K562 (cell line): ENCODE measurements at regions not wholly inside any gene's neighbourhood (a gene's known extent, or its start where the extent isn't known, plus 50 kb on each side); places are given as distances from the start of the nearest gene placed in this dataset.
"Not testable (repeated sequence)": the region's sequence is repeated elsewhere in the genome, so short reads cannot be mapped to it uniquely, and the experiment has no call there.

Experiments used
- ARID1B ChIP-seq: fragments of 450-650 bp; IDR thresholded peaks from 2 replicates; pipeline ENCODE4 v1.6.1; 2016; ENCODE audit warnings: antibody characterized with exemption, mild to moderate bottlenecking, inconsistent platforms
- ARNT ChIP-seq, 2 experiments: fragments of 450-650 bp; IDR thresholded peaks; 2 replicates each; pipeline ENCODE4 v1.6.1; 2016; ENCODE audit warnings: mild to moderate bottlenecking in 1 of 2
- BHLHE40 ChIP-seq: IDR thresholded peaks from 2 replicates; pipeline ENCODE4 v1.6.1; 2011; ENCODE audit warnings: low read length, improper control_type of control experiment
- CBFA2T3 ChIP-seq: fragments of 450-650 bp; IDR thresholded peaks from 2 replicates; pipeline ENCODE4 v1.6.1; 2017
- CC2D1A ChIP-seq: fragments of 450-650 bp; IDR thresholded peaks from 2 replicates; pipeline ENCODE4 v1.6.1; 2017; ENCODE audit warnings: mild to moderate bottlenecking
- EHMT2 ChIP-seq: fragments of 450-650 bp; IDR thresholded peaks from 2 replicates; pipeline ENCODE4 v1.6.1; 2018; ENCODE audit warnings: antibody characterized with exemption
- ELF1 ChIP-seq: fragments of 200-800 bp; sonication (Bioruptor generic); IDR thresholded peaks from 2 replicates; pipeline ENCODE4 v1.6.1; 2016; ENCODE audit warnings: missing genetic modification characterization, missing compliant biosample characterization
- GATAD2B ChIP-seq: fragments of 450-650 bp; IDR thresholded peaks from 2 replicates; pipeline ENCODE4 v1.6.1; 2017; ENCODE audit warnings: mild to moderate bottlenecking, borderline replicate concordance
- HNRNPLL ChIP-seq: fragments of 200-400 bp; formaldehyde crosslinking; IDR thresholded peaks from 2 replicates; pipeline ENCODE4 v1.6.1; 2017; ENCODE audit warnings: low read length, low read depth, mild to moderate bottlenecking; ENCODE audit not compliant: poor library complexity, severe bottlenecking
- LCOR ChIP-seq: sonication (generic); formaldehyde crosslinking; IDR thresholded peaks from 2 replicates; pipeline ENCODE4 v1.8.0; 2022; ENCODE audit warnings: mild to moderate bottlenecking, missing genetic modification reagents
- LEF1 ChIP-seq: fragments of 450-650 bp; IDR thresholded peaks from 2 replicates; pipeline ENCODE4 v1.6.1; 2016; ENCODE audit warnings: mild to moderate bottlenecking
- MYC ChIP-seq, 2 experiments: fragments of 250-450 bp in 1 of 2; sonication (Bioruptor Pico) in 1 of 2; IDR thresholded peaks; 2 replicates each; pipeline versions ENCODE4 v1.5.1 to v1.6.1; 2012 to 2021; ENCODE audit warnings: low read depth in 2 of 2, borderline replicate concordance in 1 of 2, improper control_type of control experiment in 1 of 2, low read length in 1 of 2, mild to moderate bottlenecking in 1 of 2, moderate library complexity in 1 of 2
- TAL1 ChIP-seq: fragments of 450-650 bp; IDR thresholded peaks from 2 replicates; pipeline ENCODE4 v1.6.1; 2016; ENCODE audit warnings: mild to moderate bottlenecking
- TRIM24 ChIP-seq, 2 experiments: fragments of 450-650 bp; IDR thresholded peaks; 2 replicates each; pipeline ENCODE4 v1.6.1; 2016
- TF ChIP-seq, protein P1 (sequence below): fragments of 200-800 bp; sonication (Bioruptor generic); IDR thresholded peaks from 2 replicates; pipeline ENCODE4 v1.6.1; 2017; ENCODE audit warnings: missing genetic modification characterization, missing compliant biosample characterization
- TF ChIP-seq, protein P2 (sequence below): sonication (generic); formaldehyde crosslinking; IDR thresholded peaks from 2 replicates; pipeline ENCODE4 v1.9.0; 2022; ENCODE audit warnings: mild to moderate bottlenecking, missing genetic modification reagents
- TF ChIP-seq, protein P3 (sequence below): fragments of 450-650 bp; formaldehyde crosslinking; IDR thresholded peaks from 2 replicates; pipeline ENCODE4 v1.4.0; 2020; ENCODE audit warnings: mild to moderate bottlenecking, moderate library complexity
- TF ChIP-seq, protein P4 (sequence below): fragments of 450-650 bp; IDR thresholded peaks from 2 replicates; pipeline ENCODE4 v1.6.1; 2016; ENCODE audit warnings: mild to moderate bottlenecking

DNA sequence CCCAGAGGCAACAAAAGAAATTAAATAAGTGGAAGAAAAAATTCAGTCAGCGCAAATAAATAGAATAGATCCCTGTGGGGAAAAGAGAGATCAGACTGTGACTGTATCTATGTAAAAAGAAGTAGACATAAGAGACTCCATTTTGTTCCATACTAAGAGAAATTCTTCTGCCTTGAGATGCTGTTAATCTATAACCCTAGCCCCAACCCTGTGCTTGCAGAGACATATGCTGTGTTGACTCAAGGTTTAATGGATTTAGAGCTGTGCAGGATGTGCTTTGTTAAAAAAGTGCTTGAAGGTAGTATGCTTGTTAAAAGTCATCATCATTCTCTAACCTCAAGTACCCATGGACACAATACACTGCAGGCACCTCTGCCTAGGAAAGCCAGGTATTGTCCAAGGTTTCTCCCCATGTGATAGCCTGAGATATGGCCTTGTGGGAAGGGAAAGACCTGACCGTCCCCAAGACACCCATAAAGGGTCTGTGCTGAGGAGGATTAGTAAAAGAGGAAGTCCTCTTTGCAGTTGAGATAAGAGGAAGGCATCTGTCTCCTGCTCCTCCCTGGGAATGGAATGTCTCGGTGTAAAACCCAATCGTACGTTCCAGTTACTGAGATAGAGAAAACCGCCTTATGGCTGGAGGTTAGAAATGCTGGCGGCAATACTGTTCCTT lies 161.8 kb downstream of the GPX5 start (continued):
- TF ChIP-seq CC2D1A, result peak; percentile 76; the same call in 1 of the 2 replicates
- TF ChIP-seq ARID1B, result peak; percentile 96
- peak; percentile 32; the same call in 1 of the 2 replicates for TF ChIP-seq BHLHE40
- TF ChIP-seq LCOR (CRISPR knock-in tag), result peak; percentile 89
- peak; percentile 18; the same call in 1 of the 2 replicates for TF ChIP-seq MYC (IDR thresholded peaks at IDR 0.05; ENCODE audit: low read depth, low read length)
- TF ChIP-seq MYC (CRISPR knock-in tag; IDR thresholded peaks at IDR 0.05; ENCODE audit: borderline replicate concordance, low read depth), result not testable (repeated sequence)
- TF ChIP-seq ARNT (IDR thresholded peaks at IDR 0.05), result peak in 1 of 2 experiments; percentile 60; a peak in 1 of 4 replicates
- peak; percentile 67; the same call in 1 of the 2 replicates for TF ChIP-seq GATAD2B
- TF ChIP-seq, protein P1, sequence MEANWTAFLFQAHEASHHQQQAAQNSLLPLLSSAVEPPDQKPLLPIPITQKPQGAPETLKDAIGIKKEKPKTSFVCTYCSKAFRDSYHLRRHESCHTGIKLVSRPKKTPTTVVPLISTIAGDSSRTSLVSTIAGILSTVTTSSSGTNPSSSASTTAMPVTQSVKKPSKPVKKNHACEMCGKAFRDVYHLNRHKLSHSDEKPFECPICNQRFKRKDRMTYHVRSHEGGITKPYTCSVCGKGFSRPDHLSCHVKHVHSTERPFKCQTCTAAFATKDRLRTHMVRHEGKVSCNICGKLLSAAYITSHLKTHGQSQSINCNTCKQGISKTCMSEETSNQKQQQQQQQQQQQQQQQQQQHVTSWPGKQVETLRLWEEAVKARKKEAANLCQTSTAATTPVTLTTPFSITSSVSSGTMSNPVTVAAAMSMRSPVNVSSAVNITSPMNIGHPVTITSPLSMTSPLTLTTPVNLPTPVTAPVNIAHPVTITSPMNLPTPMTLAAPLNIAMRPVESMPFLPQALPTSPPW (CRISPR knock-in tag), result peak; percentile 42; the same call in 1 of the 2 replicates
- TF ChIP-seq CBFA2T3, result peak; percentile 94
- TF ChIP-seq, protein P2, sequence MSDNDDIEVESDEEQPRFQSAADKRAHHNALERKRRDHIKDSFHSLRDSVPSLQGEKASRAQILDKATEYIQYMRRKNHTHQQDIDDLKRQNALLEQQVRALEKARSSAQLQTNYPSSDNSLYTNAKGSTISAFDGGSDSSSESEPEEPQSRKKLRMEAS (CRISPR knock-in tag), result peak; percentile 28; the same call in 1 of the 2 replicates
- peak; percentile 47; the same call in 1 of the 2 replicates for TF ChIP-seq LEF1
- TF ChIP-seq EHMT2, result peak; percentile 64; the same call in 1 of the 2 replicates
- TF ChIP-seq, protein P3, sequence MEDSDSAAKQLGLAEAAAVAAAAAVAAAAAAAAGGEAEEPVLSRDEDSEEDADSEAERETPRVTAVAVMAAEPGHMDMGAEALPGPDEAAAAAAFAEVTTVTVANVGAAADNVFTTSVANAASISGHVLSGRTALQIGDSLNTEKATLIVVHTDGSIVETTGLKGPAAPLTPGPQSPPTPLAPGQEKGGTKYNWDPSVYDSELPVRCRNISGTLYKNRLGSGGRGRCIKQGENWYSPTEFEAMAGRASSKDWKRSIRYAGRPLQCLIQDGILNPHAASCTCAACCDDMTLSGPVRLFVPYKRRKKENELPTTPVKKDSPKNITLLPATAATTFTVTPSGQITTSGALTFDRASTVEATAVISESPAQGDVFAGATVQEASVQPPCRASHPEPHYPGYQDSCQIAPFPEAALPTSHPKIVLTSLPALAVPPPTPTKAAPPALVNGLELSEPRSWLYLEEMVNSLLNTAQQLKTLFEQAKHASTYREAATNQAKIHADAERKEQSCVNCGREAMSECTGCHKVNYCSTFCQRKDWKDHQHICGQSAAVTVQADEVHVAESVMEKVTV (CRISPR knock-in tag), result peak; percentile 30; the same call in 1 of the 2 replicates
- TF ChIP-seq TAL1, result peak; percentile 86
- peak; percentile 38 for TF ChIP-seq HNRNPLL
- TF ChIP-seq TRIM24 (IDR thresholded peaks at IDR 0.05), result peak; percentile 78 to 84
- 0 out of 2 replicates have a peak, but pooled peaks have one; percentile 31 for TF ChIP-seq ELF1 (tag)
- TF ChIP-seq, protein P4, sequence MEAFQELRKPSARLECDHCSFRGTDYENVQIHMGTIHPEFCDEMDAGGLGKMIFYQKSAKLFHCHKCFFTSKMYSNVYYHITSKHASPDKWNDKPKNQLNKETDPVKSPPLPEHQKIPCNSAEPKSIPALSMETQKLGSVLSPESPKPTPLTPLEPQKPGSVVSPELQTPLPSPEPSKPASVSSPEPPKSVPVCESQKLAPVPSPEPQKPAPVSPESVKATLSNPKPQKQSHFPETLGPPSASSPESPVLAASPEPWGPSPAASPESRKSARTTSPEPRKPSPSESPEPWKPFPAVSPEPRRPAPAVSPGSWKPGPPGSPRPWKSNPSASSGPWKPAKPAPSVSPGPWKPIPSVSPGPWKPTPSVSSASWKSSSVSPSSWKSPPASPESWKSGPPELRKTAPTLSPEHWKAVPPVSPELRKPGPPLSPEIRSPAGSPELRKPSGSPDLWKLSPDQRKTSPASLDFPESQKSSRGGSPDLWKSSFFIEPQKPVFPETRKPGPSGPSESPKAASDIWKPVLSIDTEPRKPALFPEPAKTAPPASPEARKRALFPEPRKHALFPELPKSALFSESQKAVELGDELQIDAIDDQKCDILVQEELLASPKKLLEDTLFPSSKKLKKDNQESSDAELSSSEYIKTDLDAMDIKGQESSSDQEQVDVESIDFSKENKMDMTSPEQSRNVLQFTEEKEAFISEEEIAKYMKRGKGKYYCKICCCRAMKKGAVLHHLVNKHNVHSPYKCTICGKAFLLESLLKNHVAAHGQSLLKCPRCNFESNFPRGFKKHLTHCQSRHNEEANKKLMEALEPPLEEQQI, result peak; percentile 92; the same call in 1 of the 2 replicates
